H1 (cell line): ENCODE measurements at regions not wholly inside any gene's neighbourhood (a gene's known extent, or its start where the extent isn't known, plus 50 kb on each side); places are given as distances from the start of the nearest gene placed in this dataset.

Experiments used
- CTCF ChIA-PET: fragments of 300-600 bp; sonication (Branson Sonifier 250); formaldehyde crosslinking; loops from one replicate; lab custom pipeline; 2021; ENCODE audit not compliant: partially characterized antibody; lab: Charles Lee
- POLR2A ChIA-PET: fragments of 300-600 bp; sonication (Branson Sonifier 250); formaldehyde crosslinking; loops from one replicate; lab custom pipeline; 2021; ENCODE audit warnings: inconsistent platforms; ENCODE audit not compliant: partially characterized antibody; lab: Charles Lee
- DNase-seq, 2 experiments: peaks; one replicate each; pipeline versions ENCODE4 v3.0.0 to v3.0.0-alpha.2; 2010 to 2022; ENCODE audit warnings: low spot score in 2 of 2, low read depth in 1 of 2, mixed read lengths in 1 of 2
- FAIRE-seq: peaks from 2 replicates; lab custom pipeline; 2011; peaks lifted over from hg19 to GRCh38; lab: Jason Lieb, UNC
- H2AFZ ChIP-seq: 2 replicates; pipeline ENCODE4 v1.8.1; 2012; ENCODE audit warnings: low read length, inconsistent platforms
- H2AK5ac ChIP-seq: 2 replicates; pipeline ENCODE4 v1.6.1; 2013; ENCODE audit warnings: low read depth, low read length
- H2BK120ac ChIP-seq: replicated peaks from 2 replicates; pipeline ENCODE3; 2013; ENCODE audit warnings: low read depth, low read length, inconsistent platforms
- H2BK12ac ChIP-seq: 2 replicates; pipeline ENCODE4 v1.6.1; 2013; ENCODE audit warnings: low read depth, low read length
- H2BK15ac ChIP-seq: 2 replicates; pipeline ENCODE4 v1.6.1; 2013; ENCODE audit warnings: low read length
- H2BK20ac ChIP-seq: 2 replicates; pipeline ENCODE4 v1.6.1; 2013; ENCODE audit warnings: low read length
- H2BK5ac ChIP-seq: 2 replicates; pipeline ENCODE4 v1.6.1; 2013; ENCODE audit warnings: low read depth, low read length
- H3K14ac ChIP-seq: 2 replicates; pipeline ENCODE4 v1.6.1; 2013; ENCODE audit warnings: inconsistent platforms; ENCODE audit not compliant: insufficient read length
- H3K18ac ChIP-seq: 2 replicates; pipeline ENCODE4 v1.6.1; 2013; ENCODE audit warnings: low read length; ENCODE audit errors: extremely low read depth
- H3K23ac ChIP-seq: 2 replicates; pipeline ENCODE4 v1.6.1; 2013; ENCODE audit warnings: inconsistent platforms; ENCODE audit not compliant: insufficient read length
- H3K23me2 ChIP-seq: 2 replicates; pipeline ENCODE4 v1.6.1; 2013; ENCODE audit warnings: low read depth, low read length
- H3K27ac ChIP-seq: 2 replicates; pipeline ENCODE4 v1.6.1; 2011; ENCODE audit warnings: low read depth, low read length, inconsistent platforms
- H3K27me3 ChIP-seq, 4 experiments: replicated peaks in 1 of 4; 1 replicate in 1 of 4; 2 replicates in 3 of 4; pipeline versions ENCODE4 v1.6.1 to v1.8.1; 2011 to 2013; ENCODE audit warnings: low read length in 3 of 4, mild to moderate bottlenecking in 3 of 4, inconsistent platforms in 2 of 4, mixed read lengths in 2 of 4, moderate library complexity in 1 of 4; ENCODE audit not compliant: control insufficient read depth in 3 of 4, insufficient read depth in 3 of 4; ENCODE audit errors: extremely low read depth in 1 of 4
- H3K36me3 ChIP-seq, 4 experiments: 2 replicates each; pipeline versions ENCODE4 v1.6.1 to v1.8.1; 2011 to 2013; ENCODE audit warnings: mild to moderate bottlenecking in 4 of 4, low read length in 3 of 4, moderate library complexity in 2 of 4, control low read depth in 1 of 4, inconsistent platforms in 1 of 4; ENCODE audit not compliant: insufficient read depth in 4 of 4, control insufficient read depth in 2 of 4
- H3K4ac ChIP-seq: replicated peaks from 2 replicates; pipeline ENCODE3; 2013; ENCODE audit warnings: low read length, low read depth, mixed read lengths, inconsistent platforms; ENCODE audit not compliant: insufficient read length
- H3K4me1 ChIP-seq, 4 experiments: replicated peaks in 1 of 4; 1 replicate in 1 of 4; 2 replicates in 3 of 4; pipeline versions ENCODE4 v1.6.1 to v1.8.1; 2011 to 2013; ENCODE audit warnings: low read length in 3 of 4, inconsistent platforms in 2 of 4, mixed read lengths in 1 of 4; ENCODE audit not compliant: insufficient read depth in 4 of 4, control insufficient read depth in 3 of 4
- H3K4me2 ChIP-seq, 2 experiments: 2 replicates each; pipeline versions ENCODE4 v1.6.1 to v1.8.1; 2011 to 2013; ENCODE audit warnings: low read depth in 2 of 2, low read length in 2 of 2, control low read depth in 1 of 2, inconsistent platforms in 1 of 2, mild to moderate bottlenecking in 1 of 2; ENCODE audit not compliant: insufficient read depth in 1 of 2
- H3K4me3 ChIP-seq, 4 experiments: fragments of 200-600, 300-600 bp in 1 of 4; sonication (generic), shearing (Covaris generic), sonication (Bioruptor Twin) in 1 of 4; 2 replicates each; pipeline versions ENCODE4 v1.5.1 to v1.8.1; 2011 to 2016; ENCODE audit warnings: low read length in 4 of 4, low read depth in 3 of 4, control low read depth in 2 of 4, inconsistent platforms in 2 of 4, mild to moderate bottlenecking in 2 of 4, mixed read lengths in 1 of 4, moderate library complexity in 1 of 4; ENCODE audit not compliant: insufficient read depth in 2 of 4; ENCODE audit errors: extremely low read depth in 1 of 4
- H3K56ac ChIP-seq: replicated peaks from 2 replicates; pipeline ENCODE3; 2013; ENCODE audit warnings: low read depth, mild to moderate bottlenecking, mixed read lengths, low read length, inconsistent platforms; ENCODE audit not compliant: insufficient read length
- H3K79me1 ChIP-seq: 2 replicates; pipeline ENCODE4 v1.6.1; 2013; ENCODE audit warnings: low read depth, low read length, control low read depth
- H3K79me2 ChIP-seq, 2 experiments: 2 replicates each; pipeline versions ENCODE4 v1.6.1 to v1.8.1; 2012 to 2013; ENCODE audit warnings: low read length in 2 of 2, mild to moderate bottlenecking in 2 of 2, inconsistent platforms in 1 of 2; ENCODE audit not compliant: insufficient read depth in 2 of 2, control insufficient read depth in 1 of 2
- H3K9ac ChIP-seq, 4 experiments: replicated peaks in 1 of 4; 1 replicate in 1 of 4; 2 replicates in 3 of 4; pipeline versions ENCODE4 v1.6.1 to v1.8.1; 2011 to 2013; ENCODE audit warnings: low read depth in 3 of 4, low read length in 3 of 4, control low read depth in 2 of 4, mild to moderate bottlenecking in 2 of 4, moderate library complexity in 2 of 4, inconsistent platforms in 1 of 4; ENCODE audit errors: extremely low read depth in 1 of 4
- H3K9me3 ChIP-seq, 2 experiments: 2 replicates each; pipeline versions ENCODE4 v1.6.1 to v1.8.1; 2012 to 2013; ENCODE audit warnings: mild to moderate bottlenecking in 2 of 2, moderate library complexity in 2 of 2, control low read depth in 1 of 2, inconsistent platforms in 1 of 2, low read depth in 1 of 2, low read length in 1 of 2, mixed read lengths in 1 of 2; ENCODE audit not compliant: insufficient read depth in 2 of 2
- H4K20me1 ChIP-seq, 2 experiments: replicated peaks in 1 of 2; 2 replicates each; pipeline versions ENCODE3 to v1.8.1; 2011 to 2013; ENCODE audit warnings: inconsistent platforms in 2 of 2, low read length in 2 of 2, mild to moderate bottlenecking in 1 of 2; ENCODE audit not compliant: insufficient read depth in 2 of 2, control insufficient read depth in 1 of 2
- H4K5ac ChIP-seq: 2 replicates; pipeline ENCODE4 v1.6.1; 2013; ENCODE audit warnings: low read length, low read depth, mixed read lengths, inconsistent platforms; ENCODE audit not compliant: insufficient read length
- H4K8ac ChIP-seq: 2 replicates; pipeline ENCODE4 v1.8.0; 2013; ENCODE audit warnings: mild to moderate bottlenecking, moderate library complexity, low read length, inconsistent platforms; ENCODE audit not compliant: insufficient read depth; ENCODE audit errors: extremely low read depth
- H4K91ac ChIP-seq: replicated peaks from 2 replicates; pipeline ENCODE3; 2013; ENCODE audit warnings: low read length, mixed read lengths, inconsistent platforms; ENCODE audit not compliant: insufficient read length
- CEBPB ChIP-seq: IDR thresholded peaks from 2 replicates; pipeline ENCODE4 v1.6.1; 2012; ENCODE audit warnings: low read depth, low read length
- EGR1 ChIP-seq: IDR thresholded peaks from 2 replicates; pipeline ENCODE4 v1.6.1; 2011; ENCODE audit warnings: low read depth, low read length, borderline replicate concordance
- GABPA ChIP-seq: IDR thresholded peaks from 2 replicates; pipeline ENCODE4 v1.6.1; 2011; ENCODE audit warnings: mild to moderate bottlenecking, low read length, moderate library complexity, borderline replicate concordance; ENCODE audit not compliant: insufficient read depth
- NRF1 ChIP-seq: IDR thresholded peaks from 2 replicates; pipeline ENCODE4 v1.6.1; 2011; ENCODE audit warnings: mild to moderate bottlenecking, low read depth, low read length, improper control_type of control experiment
- PHF8 ChIP-seq: fragments of 200-600 bp; sonication (generic); conservative IDR thresholded peaks from 2 replicates; pipeline ENCODE4 v1.7.1; 2012; ENCODE audit warnings: low read depth, mild to moderate bottlenecking, inconsistent platforms, low read length, moderate library complexity
- SIRT6 ChIP-seq: IDR thresholded peaks from one replicate; pipeline ENCODE4 v1.7.1; 2012; ENCODE audit warnings: low read length, inconsistent platforms
- WGBS, 2 experiments: shearing (Covaris generic) in 1 of 2; methylation state at CpG; one replicate each; pipeline versions ENCODE4 v1.1.6 to v1.1.7; 2013 to 2015; ENCODE audit warnings: low lambda C conversion rate in 2 of 2, mixed read lengths in 2 of 2, inconsistent platforms in 1 of 2, low coverage in 1 of 2, missing lambda C conversion rate in 1 of 2; ENCODE audit not compliant: insufficient replicate concordance in 2 of 2, insufficient coverage in 1 of 2, insufficient read length in 1 of 2; ENCODE audit errors: extremely low coverage in 1 of 2, missing lambda C conversion rate in 1 of 2; 5-methylcytosine and 5-hydroxymethylcytosine counted together

- FAIRE-seq (no peak), DNase-seq (no peak)
- Histone ChIP-seq H3K79me2 (no peaks in the 10 kb centered on the region), H3K56ac (no peak overlapping the region), H4K91ac (no peak overlapping the region), H2BK5ac (no peak overlapping the region), H3K9me3 (no peaks in the 10 kb centered on the region), H4K5ac (no peak overlapping the region), H3K9ac (no peak overlapping the region), H3K27me3 (no peaks in the 10 kb centered on the region), H3K23me2 (no peaks in the 10 kb centered on the region), H3K36me3 (no peaks in the 10 kb centered on the region), H2BK15ac (no peak overlapping the region), H3K4me1 (no peaks in the 10 kb centered on the region), H4K20me1 (no peaks in the 10 kb centered on the region), H2BK20ac (no peak overlapping the region), H3K4me2 (no peak overlapping the region), H3K18ac (no peak overlapping the region), H3K79me1 (no peaks in the 10 kb centered on the region), H3K14ac (no peak overlapping the region), H3K27ac (no peak overlapping the region), H3K4ac (no peak overlapping the region), H2AK5ac (no peak overlapping the region), H2BK120ac (no peak overlapping the region), H3K23ac (no peak overlapping the region), H3K4me3 (no peak overlapping the region), H4K8ac (no peak overlapping the region), H2BK12ac (no peak overlapping the region), H2AFZ (no peak overlapping the region)
- 93% methylated on average over 4 of the region's 4 CpGs; no CpG with 5 or more reads in 1 of the 2 experiments for whole genome bisulfite sequencing, 2 experiments
- POLR2A ChIA-PET, result interaction anchor here (1.2 kb wide), 1 partner anchor 20 kb away, joined by 3 read pairs; no protein-coding TSS in a partner anchor
- CTCF ChIA-PET, result interaction anchor here (1.0 kb wide), 1 partner anchor 10 kb away, joined by 3 read pairs; no protein-coding TSS in a partner anchor
- no peak for TF ChIP-seq EGR1
- TF ChIP-seq GABPA, result no peak
- TF ChIP-seq NRF1, result no peak
- no peak for TF ChIP-seq CEBPB
- no peak for TF ChIP-seq SIRT6
- TF ChIP-seq PHF8, result no peak
These were observed 225.8 kb upstream of the SPRY1 start for GRCh38 chr4:123170843-123171242.
